Transverse colon (tissue), 4 donors: ENCODE measurements at regions not wholly inside any gene's neighbourhood (a gene's known extent, or its start where the extent isn't known, plus 50 kb on each side); places are given as distances from the start of the nearest gene placed in this dataset.

Source experiments
- DNase-seq: peaks from one replicate; pipeline ENCODE4 v3.0.0-alpha.2; 2019
- H3K27ac ChIP-seq, 4 donors: fragments of 200-600 bp; sonication (generic); 2 replicates each; pipeline ENCODE4 v1.5.1; 2016 to 2018; ENCODE audit warnings: inconsistent platforms in 4 of 4
- H3K27me3 ChIP-seq: fragments of 200-600 bp; sonication (generic); 2 replicates; pipeline ENCODE4 v1.5.1; 2017; ENCODE audit warnings: inconsistent platforms
- H3K36me3 ChIP-seq, 4 donors: fragments of 200-600 bp; sonication (generic); 2 replicates each; pipeline ENCODE4 v1.5.1; 2017 to 2019; ENCODE audit warnings: inconsistent platforms in 4 of 4
- H3K4me1 ChIP-seq, 4 donors: fragments of 200-600 bp; sonication (generic); 2 replicates each; pipeline ENCODE4 v1.5.1; 2017 to 2020; ENCODE audit warnings: inconsistent platforms in 4 of 4
- H3K4me3 ChIP-seq, 4 donors: fragments of 200-600 bp; sonication (generic); 1 replicate in 1 of 4; 2 replicates in 3 of 4; pipeline versions ENCODE4 v1.5.1 to v1.6.1; 2017 to 2019; ENCODE audit warnings: inconsistent platforms in 4 of 4
- H3K9me3 ChIP-seq, 2 donors: fragments of 200-600 bp; sonication (generic); 2 replicates each; pipeline ENCODE4 v1.5.1; 2017 to 2019; ENCODE audit warnings: inconsistent platforms in 2 of 2
- CTCF ChIP-seq, 5 experiments: fragments of 200-600 bp in 3 of 5; fragments of 450-650 bp in 2 of 5; sonication (generic) in 3 of 5; IDR thresholded peaks; 1 replicate in 2 of 5; 2 replicates in 3 of 5; pipeline ENCODE4 v1.5.1; 2016 to 2017; ENCODE audit warnings: antibody characterized with exemption in 5 of 5, inconsistent platforms in 3 of 5, mild to moderate bottlenecking in 2 of 5, moderate library complexity in 1 of 5
- EP300 ChIP-seq: sonication (generic); formaldehyde crosslinking; IDR thresholded peaks from one replicate; pipeline ENCODE4 v1.6.1; 2017; ENCODE audit warnings: antibody characterized with exemption, low read depth
- POLR2A ChIP-seq: fragments of 450-650 bp; IDR thresholded peaks from one replicate; pipeline ENCODE4 v1.6.1; 2016; ENCODE audit warnings: antibody characterized with exemption, mild to moderate bottlenecking, moderate library complexity
- POLR2AphosphoS5 ChIP-seq, 3 donors: sonication (generic); formaldehyde crosslinking; IDR thresholded peaks; one replicate each; pipeline ENCODE4 v1.6.1; 2016; ENCODE audit warnings: antibody characterized with exemption in 3 of 3
- WGBS, 2 donors: methylation state at CpG; one replicate each; pipeline ENCODE4 v1.1.5; 2018; ENCODE audit warnings: low coverage in 1 of 2; 5-methylcytosine and 5-hydroxymethylcytosine counted together
- in situ Hi-C, 4 donors: fragments of 200-750 bp; cut with MboI; loops; one replicate each; pipeline versions ENCODE4 v1.15.0 to v1.15.1; 2017; ENCODE audit warnings: low sequenced_read_pairs in 3 of 4, low pct_ligation_motif_present in 1 of 4, low pct_unique_long_range_greater_than_20kb in 1 of 4
- intact Hi-C: fragments of 100-400 bp; cut with DNase I; formaldehyde crosslinking; loops from one replicate; pipeline ENCODE4 v1.15.1; 2023; ENCODE audit warnings: low total_unique reads

- TF ChIP-seq EP300, result no peak
- no peak for TF ChIP-seq POLR2AphosphoS5 (IDR thresholded peaks at IDR 0.05)
- TF ChIP-seq POLR2A, result no peak
- TF ChIP-seq CTCF (IDR thresholded peaks at IDR 0.05), result no peak
- H3K27ac ChIP-seq, result no peak overlapping the region
- WGBS, 2 donors, result 71 to 72% methylated on average over 3 of the region's 3 CpGs
- intact Hi-C loops (no loop called here), in situ Hi-C loops (no loop called here)
- no peaks in the 10 kb centered on the region for H3K4me1 ChIP-seq
- no peaks in the 10 kb centered on the region for H3K9me3 ChIP-seq
- DNase-seq, result no peak
- H3K4me3 ChIP-seq, result no peak overlapping the region
- H3K27me3 ChIP-seq, result no peaks in the 10 kb centered on the region
- no peaks in the 10 kb centered on the region for H3K36me3 ChIP-seq
Observed at GRCh38 chr12:58732894-58733293, 187.4 kb downstream of the LRIG3 start.

GRCh38 chr12:58741226-58741625 is 179.1 kb downstream of the LRIG3 start:
- no peaks in the 10 kb centered on the region for H3K27me3 ChIP-seq
- in situ Hi-C loops, result no loop called here
- TF ChIP-seq POLR2AphosphoS5 (IDR thresholded peaks at IDR 0.05) (no peak), POLR2A (no peak), EP300 (no peak), CTCF (IDR thresholded peaks at IDR 0.05) (no peak)
- H3K36me3 ChIP-seq, result no peaks in the 10 kb centered on the region
- no peak overlapping the region for H3K27ac ChIP-seq
- peaks cover 0 to 4% of the 10 kb centered on the region in 2 donors for H3K9me3 ChIP-seq
- no peaks in the 10 kb centered on the region for H3K4me1 ChIP-seq
- DNase-seq, result no peak
- no peak overlapping the region for H3K4me3 ChIP-seq
- intact Hi-C loops, result no loop called here
- 81 to 94% methylated on average over 2 of the region's 2 CpGs for WGBS, 2 donors

- Histone ChIP-seq H3K4me3 (no peak overlapping the region), H3K27ac (no peak overlapping the region), H3K9me3 (peaks cover 0 to 4% of the 10 kb centered on the region in 2 donors), H3K27me3 (no peaks in the 10 kb centered on the region), H3K4me1 (no peaks in the 10 kb centered on the region), H3K36me3 (no peaks in the 10 kb centered on the region)
- no peak for TF ChIP-seq CTCF (IDR thresholded peaks at IDR 0.05)
- TF ChIP-seq POLR2AphosphoS5 (IDR thresholded peaks at IDR 0.05), result no peak
- TF ChIP-seq EP300, result no peak
- TF ChIP-seq POLR2A, result no peak
- DNase-seq, result no peak
- in situ Hi-C loops, result no loop called here
- 75 to 78% methylated on average over 1 to 4 of the region's 4 CpGs for WGBS, 2 donors
- intact Hi-C loops, result no loop called here
Observed at GRCh38 chr12:58745348-58746125, 174.8 kb downstream of the LRIG3 start.

GRCh38 chr12:58747533-58747932 is 172.8 kb downstream of the LRIG3 start:
- in situ Hi-C loops (no loop called here), intact Hi-C loops (no loop called here)
- Histone ChIP-seq H3K4me3 (no peak overlapping the region), H3K4me1 (no peaks in the 10 kb centered on the region), H3K9me3 (no peaks in the 10 kb centered on the region), H3K36me3 (no peaks in the 10 kb centered on the region), H3K27ac (no peak overlapping the region), H3K27me3 (no peaks in the 10 kb centered on the region)
- DNase-seq, result no peak
- TF ChIP-seq EP300 (no peak), CTCF (IDR thresholded peaks at IDR 0.05) (no peak), POLR2AphosphoS5 (IDR thresholded peaks at IDR 0.05) (no peak), POLR2A (no peak)
- 49 to 86% methylated on average over 2 of the region's 2 CpGs for WGBS, 2 donors
